ENCODE measurements at regions not wholly inside any gene's neighbourhood (a gene's known extent, or its start where the extent isn't known, plus 50 kb on each side); places are given as distances from the start of the nearest gene placed in this dataset.

DNA sequence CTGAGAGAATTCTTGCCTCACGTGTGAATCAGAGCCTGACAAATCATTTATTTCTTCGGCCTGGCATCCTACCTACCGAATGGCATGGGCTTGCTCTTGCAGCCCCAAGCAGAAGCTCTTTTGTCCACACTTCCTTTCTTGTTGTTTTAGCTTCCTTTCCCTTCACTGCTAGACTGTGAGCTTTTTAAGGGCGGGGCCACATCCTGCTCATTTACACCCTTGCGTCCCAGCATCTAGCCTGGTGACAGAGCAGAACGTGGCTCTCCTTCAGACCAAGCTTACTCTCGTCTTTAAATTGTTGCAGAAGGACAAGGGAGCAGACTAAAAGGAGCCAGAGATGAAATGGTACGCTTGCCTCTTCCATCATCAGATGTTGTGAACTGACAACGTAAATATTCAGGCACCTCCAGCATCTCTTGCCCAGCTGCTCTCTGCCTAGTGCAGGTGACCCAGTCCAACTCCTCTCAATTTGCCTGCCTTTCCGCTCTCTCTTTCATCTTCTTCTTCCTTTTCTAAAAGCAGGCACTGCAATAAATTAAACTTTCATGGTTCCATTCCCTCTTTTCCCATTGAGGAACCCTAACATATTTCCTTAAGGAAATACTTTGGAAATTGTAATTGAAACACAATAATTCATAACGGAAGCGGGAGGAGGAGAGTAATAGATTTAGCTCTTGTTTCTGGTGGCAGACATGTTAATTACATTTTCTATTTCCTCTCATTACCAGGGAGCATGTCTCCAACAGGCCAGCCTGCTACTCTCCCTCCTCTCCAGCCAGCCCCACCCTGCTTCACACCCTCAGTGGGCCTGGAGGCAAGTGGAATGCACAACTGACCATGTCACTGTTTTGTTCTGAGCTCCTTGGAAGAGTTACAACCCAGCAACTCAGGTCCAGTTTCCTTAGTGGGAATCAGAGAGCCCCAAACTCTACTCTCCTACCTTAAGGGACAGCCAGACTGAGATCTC, 228.1 kb upstream of the TRIB2 start:
- TF ChIP-seq POLR2A (IDR thresholded peaks at IDR 0.05): no peak
- TF ChIP-seq, protein P1, sequence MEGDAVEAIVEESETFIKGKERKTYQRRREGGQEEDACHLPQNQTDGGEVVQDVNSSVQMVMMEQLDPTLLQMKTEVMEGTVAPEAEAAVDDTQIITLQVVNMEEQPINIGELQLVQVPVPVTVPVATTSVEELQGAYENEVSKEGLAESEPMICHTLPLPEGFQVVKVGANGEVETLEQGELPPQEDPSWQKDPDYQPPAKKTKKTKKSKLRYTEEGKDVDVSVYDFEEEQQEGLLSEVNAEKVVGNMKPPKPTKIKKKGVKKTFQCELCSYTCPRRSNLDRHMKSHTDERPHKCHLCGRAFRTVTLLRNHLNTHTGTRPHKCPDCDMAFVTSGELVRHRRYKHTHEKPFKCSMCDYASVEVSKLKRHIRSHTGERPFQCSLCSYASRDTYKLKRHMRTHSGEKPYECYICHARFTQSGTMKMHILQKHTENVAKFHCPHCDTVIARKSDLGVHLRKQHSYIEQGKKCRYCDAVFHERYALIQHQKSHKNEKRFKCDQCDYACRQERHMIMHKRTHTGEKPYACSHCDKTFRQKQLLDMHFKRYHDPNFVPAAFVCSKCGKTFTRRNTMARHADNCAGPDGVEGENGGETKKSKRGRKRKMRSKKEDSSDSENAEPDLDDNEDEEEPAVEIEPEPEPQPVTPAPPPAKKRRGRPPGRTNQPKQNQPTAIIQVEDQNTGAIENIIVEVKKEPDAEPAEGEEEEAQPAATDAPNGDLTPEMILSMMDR (IDR thresholded peaks at IDR 0.05): no peak

Measured in tibial nerve (tissue), 3 donors.